GM19468 (cell line): ENCODE measurements at regions not wholly inside any gene's neighbourhood (a gene's known extent, or its start where the extent isn't known, plus 50 kb on each side); places are given as distances from the start of the nearest gene placed in this dataset.
A peak's percentile ranks its signal among the peaks of the same experiment; 100 is the strongest.

Experiments
- ATAC-seq: cut with Tn5 transposase; IDR thresholded peaks from one replicate; pipeline ENCODE4 v1.9.1; 2021; ENCODE audit warnings: mild to moderate bottlenecking, moderate library complexity, moderate number of reproducible peaks; ENCODE audit not compliant: unreplicated experiment; ENCODE audit errors: extremely low read depth

DNA sequence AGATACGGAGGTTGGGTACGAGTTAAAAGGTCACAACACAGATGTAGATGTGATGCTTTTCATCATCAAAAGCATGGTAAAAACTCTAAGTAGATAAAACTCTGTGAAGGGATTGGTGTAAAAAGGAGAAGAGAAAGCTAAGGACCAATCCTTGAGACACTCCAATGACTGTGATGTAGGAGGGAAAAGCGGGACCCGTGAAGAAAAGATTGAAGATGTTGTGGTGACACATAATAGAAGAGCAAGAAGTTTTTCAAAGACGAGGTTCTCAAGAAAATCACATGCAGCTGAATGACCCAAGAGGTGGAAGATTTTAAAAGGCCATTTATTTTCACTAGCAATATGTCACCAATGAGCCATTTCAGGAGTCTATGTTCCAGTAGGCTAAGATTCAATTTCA lies 179.5 kb downstream of the MRPL39 start:
- no peak for ATAC-seq

DNA sequence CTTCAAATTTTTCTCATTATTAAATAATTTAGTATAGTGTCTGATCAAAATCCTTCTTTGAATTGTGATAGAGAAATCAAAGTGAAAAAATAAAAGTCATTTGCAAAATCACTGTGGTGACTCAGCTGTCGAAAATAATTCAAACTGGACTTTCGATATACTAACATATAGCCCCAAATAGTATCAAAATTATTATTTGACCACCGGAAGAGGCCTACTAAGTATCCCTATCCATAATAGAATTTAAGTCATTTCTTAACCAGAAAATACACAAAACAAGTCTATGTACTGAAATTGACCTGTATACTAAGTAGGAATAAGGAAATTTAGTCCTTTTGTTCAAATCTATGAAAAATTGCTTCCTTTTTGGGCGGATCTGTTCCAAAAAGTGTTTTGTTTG lies 180.7 kb downstream of the MRPL39 start:
- ATAC-seq = no peak

DNA sequence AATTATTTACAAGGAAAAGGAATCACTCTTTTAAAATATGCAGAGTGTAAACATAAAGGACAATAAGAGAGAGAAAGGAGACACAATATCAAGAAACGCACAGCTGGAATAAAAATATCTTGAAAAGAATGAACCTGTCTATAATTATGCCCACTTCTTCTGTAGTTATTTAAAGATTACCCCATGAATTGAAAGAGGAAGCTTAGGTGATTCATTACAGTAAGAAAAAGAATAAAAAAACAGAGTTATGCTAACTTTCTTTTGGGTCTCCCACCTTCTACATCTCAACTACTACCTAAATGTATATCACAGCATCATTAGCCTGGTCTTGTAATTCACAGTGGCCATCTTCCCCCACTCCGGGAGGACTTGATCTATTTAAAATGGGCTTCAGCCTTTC lies 182.1 kb downstream of the MRPL39 start:
- no peak for ATAC-seq

DNA sequence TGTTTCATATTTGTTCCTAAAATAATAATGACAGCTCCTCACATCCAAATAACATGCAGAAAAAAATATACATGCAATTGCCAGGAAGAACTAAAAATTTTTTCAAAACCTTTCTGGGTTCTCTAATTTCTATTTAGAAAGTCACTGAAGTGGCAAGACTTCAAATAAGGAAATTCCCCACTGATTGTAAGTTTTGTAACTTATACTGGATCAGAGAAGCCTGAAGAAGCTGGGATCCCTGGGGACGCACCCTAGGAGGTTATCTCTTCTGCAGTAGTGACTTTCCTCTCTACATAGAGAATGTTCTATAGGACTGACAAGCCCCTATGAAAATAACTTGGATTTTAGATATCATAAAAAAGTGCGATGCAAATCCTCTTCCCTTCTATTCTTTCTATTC lies 182.6 kb downstream of the MRPL39 start:
- ATAC-seq = no peak

DNA sequence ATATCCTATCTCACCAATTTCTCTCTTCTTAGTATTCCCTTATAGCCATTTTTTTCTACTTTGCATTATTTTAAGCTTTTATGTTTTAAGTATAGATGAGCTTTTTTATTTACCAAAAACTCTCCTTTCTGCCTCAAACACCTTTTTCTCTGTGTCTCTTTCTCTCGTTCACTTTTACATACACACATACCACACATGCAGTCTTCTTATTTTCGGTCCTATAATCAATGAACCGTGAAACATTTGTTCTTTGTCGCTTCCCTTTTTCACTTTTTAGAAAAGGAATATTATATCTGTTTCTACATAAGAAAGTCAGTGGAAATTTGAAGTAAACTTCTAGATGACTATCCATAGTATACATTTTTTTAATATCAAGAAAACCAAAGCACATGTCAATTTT lies 183.2 kb downstream of the MRPL39 start:
- ATAC-seq = no peak

DNA sequence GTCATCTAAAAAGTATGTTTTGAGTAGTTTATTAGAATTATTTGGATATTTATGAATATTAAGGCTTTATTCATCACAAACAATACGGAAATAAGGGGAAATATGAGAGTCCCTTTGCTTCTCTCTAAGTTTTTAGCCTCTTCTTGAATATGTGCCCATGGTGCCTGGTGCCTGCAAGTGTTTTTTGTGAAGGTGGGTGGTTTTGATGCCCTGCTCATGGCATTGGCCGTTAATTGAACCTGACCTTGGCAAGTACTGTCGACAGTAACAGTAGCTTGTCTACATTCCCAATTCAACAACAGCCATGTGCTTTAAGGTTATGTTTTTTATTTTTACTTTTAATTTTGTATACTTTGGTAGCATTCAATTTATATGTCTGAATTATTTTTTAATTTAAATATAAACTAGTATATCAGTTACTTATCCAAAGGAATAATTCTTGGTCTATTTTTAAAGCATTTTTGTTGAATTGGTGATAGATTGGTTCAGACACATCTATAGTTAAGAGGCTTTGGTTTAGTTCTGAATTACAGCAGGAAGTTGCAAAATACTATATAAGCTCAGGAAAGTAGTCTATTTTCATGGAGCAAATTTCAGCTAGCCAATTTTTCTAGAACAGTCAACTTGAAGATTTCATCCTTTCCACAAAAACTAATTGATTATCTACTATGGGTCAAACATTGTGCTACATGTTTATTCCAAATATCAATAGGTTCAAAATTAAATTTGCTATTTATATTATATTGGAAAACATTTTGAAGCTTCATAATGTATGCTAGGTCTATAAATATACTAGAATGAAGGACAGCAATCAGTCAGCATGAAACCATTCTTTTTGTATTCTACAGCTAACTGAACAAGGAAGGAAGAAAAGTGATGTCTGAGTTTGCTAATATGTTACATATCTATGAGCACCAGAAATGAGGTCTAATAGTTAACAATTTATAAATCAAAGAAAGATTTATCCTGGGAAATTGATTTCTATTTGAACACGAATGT lies 184.4 kb downstream of the MRPL39 start:
- ATAC-seq = no peak

DNA sequence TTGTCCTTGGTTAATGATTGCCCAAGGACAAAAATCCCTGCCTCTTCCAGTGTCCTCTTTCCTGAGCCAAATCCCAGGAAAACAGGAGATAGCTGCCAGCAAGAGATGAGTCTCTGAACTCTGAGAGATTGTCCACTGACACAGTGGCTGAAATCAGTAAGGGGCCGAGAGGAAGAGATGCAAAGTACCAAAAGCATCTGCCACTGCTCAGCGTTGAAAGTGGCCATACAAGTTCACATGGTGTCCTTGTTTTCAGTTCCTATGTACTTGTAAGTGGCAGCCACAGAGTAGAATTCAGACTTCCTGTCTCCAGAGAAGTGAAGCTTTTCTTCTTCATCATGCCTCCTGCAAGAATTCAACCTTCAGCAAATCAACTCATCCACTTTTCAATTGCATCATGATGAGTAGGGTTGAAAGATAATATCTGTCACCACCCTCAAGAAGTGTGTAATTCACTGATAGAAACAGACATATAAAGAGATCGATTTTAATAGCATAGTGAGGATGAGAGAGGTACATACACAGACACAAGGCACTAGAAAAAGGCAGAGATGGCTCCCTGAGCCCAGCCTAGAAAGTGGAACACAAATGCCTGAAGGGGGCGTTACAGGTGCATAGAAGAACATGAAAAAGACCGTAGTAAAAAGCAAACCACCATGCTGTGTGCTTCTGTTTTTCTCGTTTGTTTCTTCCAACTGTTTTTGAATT lies 185.8 kb downstream of the MRPL39 start:
- peak; percentile 52 for ATAC-seq

DNA sequence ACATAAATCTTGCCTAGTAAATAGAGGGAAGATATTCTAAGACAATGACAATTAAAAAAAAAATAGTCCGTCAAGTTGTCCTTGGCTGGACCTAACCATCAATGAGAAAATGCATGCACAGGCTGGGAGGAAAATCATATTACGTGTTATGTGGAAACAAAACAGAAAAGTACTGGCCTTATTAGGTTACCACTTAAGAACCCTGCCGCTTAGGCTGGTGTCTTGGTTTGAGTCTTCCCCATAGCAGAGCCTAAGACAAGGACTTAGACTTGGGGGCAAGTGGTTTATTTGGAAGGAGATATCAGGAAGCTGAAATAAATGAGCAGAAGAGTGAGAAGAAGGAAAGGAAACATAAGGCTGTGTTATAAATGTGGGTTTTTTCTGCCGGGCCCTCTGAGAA lies 186.4 kb downstream of the MRPL39 start:
- ATAC-seq = no peak

DNA sequence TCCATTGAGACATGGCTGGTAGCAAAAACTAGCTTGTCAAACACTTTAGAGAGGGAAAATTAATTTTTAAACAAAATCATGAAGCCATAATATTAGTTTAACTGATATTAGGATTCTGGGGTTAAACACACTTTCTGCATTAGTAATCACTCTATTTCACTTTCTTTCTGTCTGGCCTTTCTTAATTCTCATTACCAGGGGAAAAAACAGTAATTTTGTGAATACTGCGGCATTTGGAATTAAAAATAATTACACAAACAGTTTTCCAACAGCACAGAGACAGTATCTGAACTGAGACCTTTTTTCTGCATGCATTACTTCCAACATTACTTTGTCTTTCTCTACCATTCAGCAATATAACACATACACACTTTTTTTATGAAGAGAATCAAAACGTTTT lies 190.6 kb downstream of the MRPL39 start:
- ATAC-seq = no peak

DNA sequence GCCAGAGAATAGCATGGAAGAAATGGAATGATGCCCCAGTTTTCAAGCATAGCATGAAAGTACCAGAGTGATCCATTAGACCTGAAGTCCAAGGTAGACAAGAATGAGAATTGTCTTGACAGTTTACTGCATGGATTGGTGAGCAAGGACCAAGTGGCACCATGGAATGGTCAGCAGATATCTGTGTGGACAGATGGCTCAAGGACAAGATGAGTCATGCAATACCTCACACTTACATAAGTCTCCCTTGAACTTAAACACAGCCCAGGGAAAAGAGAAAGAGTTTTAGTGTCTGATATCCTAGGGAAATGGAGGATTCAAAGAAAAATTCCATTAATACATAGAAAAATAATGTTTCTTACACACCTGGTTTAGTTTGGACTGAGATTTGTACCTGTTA lies 195.2 kb downstream of the MRPL39 start:
- ATAC-seq = no peak

DNA sequence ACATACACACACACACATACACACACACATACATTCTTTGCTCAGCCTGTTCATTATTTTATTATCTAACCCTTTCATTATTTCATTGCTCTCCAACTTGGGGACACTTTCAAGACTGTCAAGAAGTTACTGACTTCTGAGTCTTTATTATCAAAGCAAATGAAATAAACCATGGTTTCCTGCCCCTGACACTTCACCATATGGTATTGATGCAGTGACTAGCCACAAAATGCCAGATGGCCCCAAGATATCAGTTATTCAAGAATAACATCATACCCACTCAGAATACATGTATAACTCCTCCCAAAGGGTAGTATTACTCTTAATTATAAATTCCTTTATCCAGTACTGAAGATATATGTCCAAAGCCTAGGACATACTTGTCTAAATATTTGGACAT lies 197.3 kb downstream of the MRPL39 start:
- no peak for ATAC-seq

DNA sequence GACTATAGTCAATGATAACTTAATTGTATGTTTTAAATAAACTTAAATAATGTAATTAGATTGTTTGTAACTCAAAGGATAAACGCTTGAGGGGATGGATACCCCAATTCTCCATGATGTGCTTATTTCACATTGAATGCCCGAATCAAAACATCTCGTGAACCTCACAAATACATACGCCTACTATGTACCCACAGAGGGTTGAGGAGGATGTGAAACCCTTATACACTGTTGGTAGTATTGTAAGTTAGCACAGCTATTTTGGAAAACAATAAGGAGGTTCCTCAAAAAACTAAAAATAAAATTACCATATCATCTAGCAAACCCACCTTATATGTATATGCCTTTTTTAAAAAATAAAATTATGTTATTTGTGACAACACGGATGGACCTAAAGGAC lies 198.6 kb downstream of the MRPL39 start:
- ATAC-seq = no peak

DNA sequence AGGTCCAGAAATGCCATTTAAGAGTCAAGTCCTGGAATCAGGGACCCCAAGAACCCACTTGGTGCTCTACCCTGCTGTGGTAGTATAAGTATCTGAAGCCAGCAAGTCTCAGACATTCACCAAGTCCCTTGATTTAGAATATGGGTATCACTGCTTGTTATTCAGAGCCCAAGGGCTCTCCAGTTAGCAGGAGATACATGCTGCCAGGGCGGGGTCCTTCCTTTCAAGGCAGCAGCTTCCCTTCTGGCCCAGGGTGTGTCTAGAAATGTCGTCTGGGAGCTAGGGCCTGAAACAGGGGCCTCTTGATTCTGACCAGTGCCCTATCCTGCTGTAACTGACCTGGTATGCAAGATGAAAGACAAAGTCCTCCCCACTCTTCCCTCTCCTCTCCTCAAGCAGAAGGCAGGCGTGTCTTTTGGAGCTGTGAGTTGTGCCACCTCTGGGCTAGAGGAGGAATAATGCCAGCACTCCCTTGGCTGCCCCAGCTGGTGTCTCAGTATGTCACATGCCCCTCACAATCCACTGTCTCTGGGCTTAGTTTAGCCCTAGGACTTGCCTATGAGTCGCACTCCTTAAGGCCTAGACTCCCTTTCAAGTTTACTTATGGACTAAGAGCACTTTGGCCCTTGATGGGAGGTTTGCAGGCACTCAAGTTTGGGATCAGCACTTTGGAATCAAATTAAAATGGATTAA lies 200.2 kb downstream of the MRPL39 start:
- no peak for ATAC-seq

DNA sequence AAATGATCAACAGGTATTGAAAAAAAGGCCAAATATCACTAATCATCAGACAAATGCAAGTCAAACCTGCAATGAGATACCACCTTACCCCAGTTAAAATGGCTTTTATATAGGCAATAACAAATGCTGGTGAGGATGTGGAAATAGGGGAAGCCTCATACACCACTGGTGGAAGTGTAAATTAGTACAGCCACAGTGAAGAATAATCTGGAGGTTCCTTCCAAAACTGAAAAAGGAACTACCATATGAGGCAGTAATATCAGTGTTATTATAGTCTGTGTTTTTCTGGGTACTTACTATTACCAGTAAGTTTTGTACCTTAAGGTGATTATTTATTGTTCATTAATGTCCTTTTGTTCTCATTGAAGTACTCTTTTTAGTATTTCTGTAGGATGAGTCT lies 201.3 kb downstream of the MRPL39 start:
- ATAC-seq = no peak

DNA sequence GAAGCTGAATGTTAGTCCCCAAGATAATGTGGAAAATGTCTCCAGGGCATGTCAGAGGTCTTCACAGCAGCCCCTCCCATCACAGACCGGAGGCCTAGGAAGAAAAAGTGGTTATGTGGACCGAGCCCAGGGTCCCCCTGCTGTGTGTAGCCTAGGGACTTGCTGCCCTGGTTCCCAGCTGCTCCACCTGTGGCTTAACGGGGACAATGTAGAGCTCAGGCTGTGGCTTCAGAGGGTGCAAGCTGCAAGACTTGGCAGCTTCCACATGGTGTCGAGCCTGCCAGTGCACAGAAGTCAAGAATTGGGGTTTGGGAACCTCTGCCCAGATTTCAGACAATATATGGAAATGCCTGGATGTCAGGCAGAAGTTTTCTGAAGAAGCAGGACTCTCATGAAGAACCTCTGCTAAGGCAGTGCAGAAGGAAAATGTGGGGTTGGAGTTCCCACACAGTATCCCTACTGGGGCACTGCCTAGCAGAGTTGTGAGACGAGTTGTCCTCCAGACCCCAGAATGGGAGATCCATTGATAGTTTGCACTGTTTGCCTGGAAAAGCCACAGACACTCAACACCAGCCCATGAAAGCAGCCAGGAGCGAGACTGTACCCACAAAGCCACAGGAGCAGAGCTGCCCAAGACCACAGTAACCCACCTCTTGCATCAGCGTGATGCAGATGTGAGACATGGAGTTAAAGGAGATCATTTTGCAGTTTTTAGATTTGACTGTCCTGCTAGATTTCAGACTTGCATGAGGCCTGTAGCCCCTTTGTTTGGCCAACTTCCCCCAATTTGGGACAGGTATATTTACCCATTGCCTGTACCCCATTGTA lies 204.9 kb downstream of the MRPL39 start:
- no peak for ATAC-seq

DNA sequence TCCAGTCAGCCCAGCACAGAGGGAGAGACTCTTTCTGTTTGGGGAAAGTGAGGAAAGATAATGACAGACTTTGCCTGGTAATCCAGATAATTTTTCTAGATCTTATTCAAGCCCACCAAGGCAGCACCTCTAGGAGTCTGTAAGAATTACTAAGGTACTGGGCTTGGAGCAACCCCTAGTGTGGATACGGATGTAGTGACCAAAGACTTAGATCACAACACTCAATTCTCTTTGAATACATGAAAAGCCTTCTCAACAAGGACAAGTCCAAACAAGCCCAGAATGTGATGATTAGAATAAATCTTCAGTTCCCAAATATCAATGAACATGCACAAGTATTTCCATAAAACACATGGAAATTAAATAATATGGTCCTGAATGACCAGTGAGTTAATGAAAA lies 206.9 kb downstream of the MRPL39 start:
- ATAC-seq = no peak

DNA sequence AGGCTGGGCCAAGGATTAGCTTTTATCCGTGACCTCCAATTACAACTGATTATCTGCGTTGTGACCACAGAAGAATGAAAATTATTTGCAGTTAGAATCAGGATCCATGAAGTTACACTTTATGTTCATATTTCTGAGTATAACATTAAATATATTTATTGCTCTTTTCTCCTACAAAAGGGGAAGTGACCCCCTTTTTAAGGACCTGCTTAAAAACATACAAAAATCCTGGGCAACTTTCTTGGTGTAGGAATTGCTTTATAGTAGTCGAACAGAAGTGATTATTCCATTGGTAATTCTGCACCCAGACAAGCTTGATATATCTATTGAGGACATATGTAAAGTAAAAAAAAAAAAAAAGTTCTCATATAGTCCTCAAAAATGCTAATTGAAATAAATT lies 208.7 kb downstream of the MRPL39 start:
- no peak for ATAC-seq

DNA sequence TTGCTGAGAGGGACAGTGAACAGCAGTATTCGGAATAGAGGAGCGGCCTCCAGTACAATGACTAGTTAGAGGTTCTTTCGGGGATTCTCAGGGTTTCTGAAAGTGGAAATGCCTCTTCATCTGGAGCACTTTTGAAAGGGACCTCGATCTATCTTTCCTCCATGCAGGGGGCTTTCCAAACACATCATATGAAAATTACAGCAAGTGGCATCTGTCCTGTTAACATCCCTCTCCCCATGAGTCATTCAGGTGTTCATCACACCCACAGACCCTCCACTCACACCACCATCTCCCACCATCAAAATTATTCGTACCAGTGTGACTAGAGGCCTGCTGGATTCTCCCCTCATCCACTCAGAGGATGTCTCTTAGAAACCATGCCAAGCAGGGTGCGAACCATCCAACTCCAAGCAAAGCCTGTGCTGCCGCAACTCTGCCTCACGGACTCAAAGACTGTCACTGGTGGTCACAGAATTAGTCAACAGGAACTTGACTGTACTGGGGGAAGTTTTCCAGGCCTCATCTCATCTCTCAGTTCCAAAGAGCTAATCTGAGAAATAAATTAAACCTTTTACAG lies 211.1 kb downstream of the MRPL39 start:
- peak; percentile 74 for ATAC-seq

DNA sequence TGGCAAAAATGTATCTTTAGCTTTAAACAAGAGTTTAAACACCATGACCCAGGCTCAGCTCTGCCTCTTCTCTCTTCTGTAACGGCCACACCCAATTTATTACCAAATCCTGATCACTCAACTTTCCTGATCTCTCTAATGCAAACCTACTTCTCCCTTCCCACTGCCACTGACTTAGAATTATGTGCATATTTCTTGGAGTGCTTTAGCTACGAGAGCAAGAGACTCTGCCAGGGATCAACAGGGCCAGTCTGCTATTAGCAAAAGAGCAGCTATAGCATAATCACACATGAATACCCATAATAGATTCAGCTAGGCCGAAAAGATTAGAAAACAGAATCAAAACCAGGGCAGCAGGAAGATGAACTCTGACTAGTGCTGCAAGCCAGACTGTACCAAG lies 215.5 kb downstream of the MRPL39 start:
- no peak for ATAC-seq

DNA sequence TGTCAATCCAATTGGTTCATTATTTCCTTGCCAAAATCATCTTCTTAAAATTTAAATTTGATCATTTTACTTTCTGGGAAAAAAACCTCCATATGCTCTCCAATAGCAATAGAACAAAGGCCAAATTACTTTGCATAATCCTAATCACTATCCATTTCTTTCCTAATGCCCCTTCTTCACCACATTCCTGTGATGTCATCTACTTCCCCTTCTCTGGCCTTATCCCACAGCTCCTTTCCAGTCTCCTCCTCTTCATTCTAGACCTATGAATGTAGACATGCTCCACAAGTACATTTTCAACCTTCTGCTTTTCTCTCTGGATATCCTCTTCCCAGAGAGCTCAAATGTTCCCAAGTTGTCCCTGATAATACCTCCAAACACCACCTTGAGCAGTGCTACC lies 216.6 kb downstream of the MRPL39 start:
- no peak for ATAC-seq
